UCSD-AML1 (cell line): ENCODE measurements at regions not wholly inside any gene's neighbourhood (a gene's known extent, or its start where the extent isn't known, plus 50 kb on each side); places are given as distances from the start of the nearest gene placed in this dataset.
"Not testable (repeated sequence)": the region's sequence is repeated elsewhere in the genome, so short reads cannot be mapped to it uniquely, and the experiment has no call there.

Experiments
- DNase-seq: peaks from one replicate; lab custom pipeline; 2025; ENCODE audit not compliant: unreplicated experiment; lab: John Stamatoyannopoulos, UW

- no peak for DNase-seq
These were observed 1165.5 kb upstream of the SLC39A10 start for GRCh38 chr2:194491409-194492115.

- DNase-seq: no peak
These were observed 1170.7 kb upstream of the SLC39A10 start for GRCh38 chr2:194486326-194486725.

- DNase-seq: no peak
These were observed 1174.0 kb upstream of the SLC39A10 start for GRCh38 chr2:194483041-194483440.

GRCh38 chr2:194465641-194466040 is 1191.4 kb upstream of the SLC39A10 start:
- no peak for DNase-seq

- no peak for DNase-seq
These were observed 1191.9 kb upstream of the SLC39A10 start for GRCh38 chr2:194464964-194465638.

GRCh38 chr2:194462883-194463282 is 1194.1 kb upstream of the SLC39A10 start:
- DNase-seq: not testable (repeated sequence)

GRCh38 chr2:194455358-194455757 is 1201.7 kb upstream of the SLC39A10 start:
- DNase-seq: no peak

- DNase-seq: no peak
These were observed 1204.5 kb upstream of the SLC39A10 start for GRCh38 chr2:194452504-194452903.

GRCh38 chr2:194445226-194445625 is 1211.8 kb upstream of the SLC39A10 start:
- no peak for DNase-seq

- no peak for DNase-seq
These were observed 1213.1 kb upstream of the SLC39A10 start for GRCh38 chr2:194443926-194444325.

GRCh38 chr2:194424683-194425209 is 1232.3 kb upstream of the SLC39A10 start:
- no peak for DNase-seq

- DNase-seq: no peak
These were observed 1245.8 kb upstream of the SLC39A10 start for GRCh38 chr2:194411221-194411620.

GRCh38 chr2:194395818-194396217 is 1261.2 kb upstream of the SLC39A10 start:
- no peak for DNase-seq

- no peak for DNase-seq
These were observed 1271.7 kb upstream of the SLC39A10 start for GRCh38 chr2:194385376-194385775.

- DNase-seq: no peak
These were observed 1273.6 kb upstream of the SLC39A10 start for GRCh38 chr2:194383401-194383800.

- no peak for DNase-seq
These were observed 1274.8 kb upstream of the SLC39A10 start for GRCh38 chr2:194382221-194382620.

- no peak for DNase-seq
These were observed 1277.0 kb upstream of the SLC39A10 start for GRCh38 chr2:194380011-194380410.

GRCh38 chr2:194367390-194367789 is 1289.6 kb upstream of the SLC39A10 start:
- not testable (repeated sequence) for DNase-seq

- DNase-seq: no peak
These were observed 1293.1 kb upstream of the SLC39A10 start for GRCh38 chr2:194363878-194364277.

GRCh38 chr2:194363295-194363694 is 1293.7 kb upstream of the SLC39A10 start:
- DNase-seq: no peak

- DNase-seq: no peak
These were observed 1304.5 kb upstream of the SLC39A10 start for GRCh38 chr2:194352505-194352904.

- DNase-seq: no peak
These were observed 1310.8 kb upstream of the SLC39A10 start for GRCh38 chr2:194346193-194346592.
